Colonic mucosa (tissue), 4 donors: ENCODE measurements at regions not wholly inside any gene's neighbourhood (a gene's known extent, or its start where the extent isn't known, plus 50 kb on each side); places are given as distances from the start of the nearest gene placed in this dataset.

Experiments
- DNase-seq: peaks from one replicate; pipeline ENCODE4 v3.0.0-alpha.2; 2020
- H3K27ac ChIP-seq: fragments of 200-600 bp; one replicate; pipeline ENCODE4 v1.8.0; 2021
- H3K27me3 ChIP-seq: fragments of 200-600 bp; one replicate; pipeline ENCODE4 v1.8.0; 2021
- H3K36me3 ChIP-seq: fragments of 200-600 bp; one replicate; pipeline ENCODE4 v1.8.0; 2021
- H3K4me1 ChIP-seq: fragments of 200-600 bp; one replicate; pipeline ENCODE4 v1.8.0; 2021; ENCODE audit warnings: mild to moderate bottlenecking
- H3K4me3 ChIP-seq: fragments of 200-600 bp; one replicate; pipeline ENCODE4 v1.8.0; 2021
- H3K9ac ChIP-seq, 2 donors: one replicate each; pipeline ENCODE4 v1.7.0; 2013; ENCODE audit warnings: control low read depth in 2 of 2, low read depth in 2 of 2, low read length in 2 of 2
- H3K9me3 ChIP-seq: fragments of 200-600 bp; one replicate; pipeline ENCODE4 v1.8.0; 2021
- CTCF ChIP-seq: fragments of 200-600 bp; IDR thresholded peaks from one replicate; pipeline ENCODE4 v1.8.0; 2022; ENCODE audit warnings: antibody characterized with exemption, mild to moderate bottlenecking
- intact Hi-C: fragments of 100-400 bp; cut with DNase I; formaldehyde crosslinking; loops from one replicate; pipeline ENCODE4 v1.14.1; 2022
- donor health status: healthy.
- donor health status: DM: no; HTN: no; CAD: no.
- donor health status: DM: no; HTN: no; CAD: no.

- H3K4me3 ChIP-seq, result no peak overlapping the region
- H3K9ac ChIP-seq, result no peak overlapping the region
- DNase-seq, result no peak
- H3K36me3 ChIP-seq, result no peaks in the 10 kb centered on the region
- H3K27me3 ChIP-seq, result no peaks in the 10 kb centered on the region
- H3K4me1 ChIP-seq, result no peaks in the 10 kb centered on the region
- no peaks in the 10 kb centered on the region for H3K9me3 ChIP-seq
- intact Hi-C loops, result no loop called here
- TF ChIP-seq CTCF, result no peak
- no peak overlapping the region for H3K27ac ChIP-seq
Observed at GRCh38 chr18:67919316-67919715, 402.8 kb upstream of the DSEL start.

- Histone ChIP-seq H3K4me1 (no peaks in the 10 kb centered on the region), H3K27ac (no peak overlapping the region), H3K9ac (no peak overlapping the region), H3K9me3 (no peaks in the 10 kb centered on the region), H3K27me3 (no peaks in the 10 kb centered on the region), H3K4me3 (no peak overlapping the region), H3K36me3 (no peaks in the 10 kb centered on the region)
- no peak for DNase-seq
- intact Hi-C loops, result no loop called here
- TF ChIP-seq CTCF, result no peak
Observed at GRCh38 chr18:67916097-67916496, 399.6 kb upstream of the DSEL start.

GRCh38 chr18:67913040-67913439, 396.5 kb upstream of the DSEL start:
- TF ChIP-seq CTCF, result no peak
- Histone ChIP-seq H3K27ac (no peak overlapping the region), H3K9ac (no peak overlapping the region), H3K36me3 (no peaks in the 10 kb centered on the region), H3K4me1 (no peaks in the 10 kb centered on the region), H3K9me3 (no peaks in the 10 kb centered on the region), H3K4me3 (no peak overlapping the region), H3K27me3 (no peaks in the 10 kb centered on the region)
- no peak for DNase-seq
- intact Hi-C loops, result no loop called here

- no peaks in the 10 kb centered on the region for H3K36me3 ChIP-seq
- intact Hi-C loops, result no loop called here
- TF ChIP-seq CTCF, result no peak
Observed at GRCh38 chr18:67901573-67901972, 385.1 kb upstream of the DSEL start.

GRCh38 chr18:67896451-67896850, 379.9 kb upstream of the DSEL start:
- no peak for TF ChIP-seq CTCF
- Histone ChIP-seq H3K9me3 (no peaks in the 10 kb centered on the region), H3K9ac (no peak overlapping the region), H3K36me3 (no peaks in the 10 kb centered on the region), H3K27ac (no peak overlapping the region), H3K4me3 (no peak overlapping the region), H3K4me1 (no peaks in the 10 kb centered on the region), H3K27me3 (no peaks in the 10 kb centered on the region)
- intact Hi-C loops, result no loop called here
- DNase-seq, result no peak

More at GRCh38 chr18:67901573-67901972, 385.1 kb upstream of the DSEL start:
- H3K27me3 ChIP-seq, result no peaks in the 10 kb centered on the region
- H3K27ac ChIP-seq, result no peak overlapping the region
- DNase-seq, result no peak
- no peaks in the 10 kb centered on the region for H3K4me1 ChIP-seq
- H3K4me3 ChIP-seq, result no peak overlapping the region
- H3K9ac ChIP-seq, result no peak overlapping the region
- no peaks in the 10 kb centered on the region for H3K9me3 ChIP-seq

GRCh38 chr18:67893916-67894315, 377.4 kb upstream of the DSEL start:
- Histone ChIP-seq H3K9me3 (no peaks in the 10 kb centered on the region), H3K27me3 (no peaks in the 10 kb centered on the region), H3K4me1 (no peaks in the 10 kb centered on the region), H3K27ac (no peak overlapping the region), H3K9ac (no peak overlapping the region), H3K36me3 (no peaks in the 10 kb centered on the region), H3K4me3 (no peak overlapping the region)
- no peak for DNase-seq
- no peak for TF ChIP-seq CTCF
- intact Hi-C loops, result no loop called here
